CD4-positive, alpha-beta T cell treated with Interferon gamma for 1 hour (primary cell): ENCODE measurements at regions not wholly inside any gene's neighbourhood (a gene's known extent, or its start where the extent isn't known, plus 50 kb on each side); places are given as distances from the start of the nearest gene placed in this dataset.

Experiments
- DNase-seq: peaks from one replicate; pipeline ENCODE4 v3.0.0-alpha.2; 2020

DNA sequence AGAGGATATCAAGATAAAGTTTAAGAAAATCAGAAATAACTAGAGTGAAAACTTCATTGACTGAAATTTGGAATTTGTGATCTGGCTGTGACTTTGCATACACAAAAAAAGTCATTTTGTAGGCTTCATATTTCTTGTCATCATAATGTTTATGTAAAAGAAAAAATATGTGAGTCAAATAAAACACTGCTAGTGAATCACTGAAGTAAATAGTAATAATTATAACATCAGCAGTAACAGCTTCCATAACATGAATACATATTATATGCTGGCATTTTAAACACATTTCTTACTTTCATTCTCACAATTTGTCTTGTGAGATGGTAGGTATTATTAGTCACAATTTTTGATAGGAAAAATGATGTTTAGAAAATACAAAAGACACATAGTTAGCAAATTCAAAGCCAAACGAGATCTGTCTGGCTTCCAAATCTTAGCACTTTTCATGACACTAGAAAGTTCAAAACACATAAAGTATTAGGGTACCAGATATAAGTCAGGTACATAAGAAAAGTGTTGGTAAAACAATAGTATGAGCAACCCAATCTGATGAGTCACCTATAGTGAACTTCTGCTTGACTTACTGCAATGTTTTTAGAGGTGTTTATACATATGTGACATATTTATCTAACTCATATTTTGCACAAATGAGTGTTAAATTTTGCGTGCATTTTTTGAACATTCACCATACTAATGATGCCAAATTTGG is 241.0 kb upstream of the SNX7 start:
- DNase-seq: no peak

DNA sequence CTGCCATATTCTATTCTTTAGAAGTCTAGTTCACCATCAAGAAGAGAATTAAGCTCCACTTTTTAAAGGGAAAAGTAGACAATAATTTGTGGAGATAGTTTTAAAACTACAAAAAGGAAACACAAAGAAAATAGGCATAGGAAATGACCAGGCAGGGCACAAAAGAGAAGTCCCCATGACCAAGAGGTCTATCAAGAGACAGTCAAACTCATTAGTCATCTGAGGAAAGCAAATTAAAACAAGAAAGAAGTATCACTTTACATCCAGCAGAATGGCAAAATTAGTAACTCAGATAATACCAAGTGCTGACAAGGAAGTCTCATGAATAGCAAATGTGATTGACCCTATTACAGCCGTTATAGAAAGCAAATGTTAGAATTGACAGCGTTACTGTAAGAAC is 243.7 kb upstream of the SNX7 start:
- DNase-seq: no peak

DNA sequence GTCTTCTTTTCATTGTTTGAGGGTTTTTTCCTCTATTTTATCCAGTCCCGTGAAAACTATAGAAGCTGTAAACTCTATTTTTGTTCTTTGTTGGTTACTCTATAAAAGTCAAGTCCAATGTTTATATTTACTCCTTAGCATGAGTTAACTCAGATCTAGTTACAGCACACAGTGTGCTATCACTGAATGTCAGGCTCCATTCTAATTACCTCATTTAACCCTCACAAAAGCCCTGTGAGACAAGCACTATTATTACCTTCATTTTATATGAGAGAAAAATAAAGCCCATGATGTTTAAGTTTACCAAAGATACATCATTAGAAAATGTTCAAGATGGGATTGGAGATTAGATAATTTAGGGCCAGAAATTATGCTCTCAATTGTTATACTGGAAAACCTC is 251.4 kb upstream of the SNX7 start:
- DNase-seq: no peak

DNA sequence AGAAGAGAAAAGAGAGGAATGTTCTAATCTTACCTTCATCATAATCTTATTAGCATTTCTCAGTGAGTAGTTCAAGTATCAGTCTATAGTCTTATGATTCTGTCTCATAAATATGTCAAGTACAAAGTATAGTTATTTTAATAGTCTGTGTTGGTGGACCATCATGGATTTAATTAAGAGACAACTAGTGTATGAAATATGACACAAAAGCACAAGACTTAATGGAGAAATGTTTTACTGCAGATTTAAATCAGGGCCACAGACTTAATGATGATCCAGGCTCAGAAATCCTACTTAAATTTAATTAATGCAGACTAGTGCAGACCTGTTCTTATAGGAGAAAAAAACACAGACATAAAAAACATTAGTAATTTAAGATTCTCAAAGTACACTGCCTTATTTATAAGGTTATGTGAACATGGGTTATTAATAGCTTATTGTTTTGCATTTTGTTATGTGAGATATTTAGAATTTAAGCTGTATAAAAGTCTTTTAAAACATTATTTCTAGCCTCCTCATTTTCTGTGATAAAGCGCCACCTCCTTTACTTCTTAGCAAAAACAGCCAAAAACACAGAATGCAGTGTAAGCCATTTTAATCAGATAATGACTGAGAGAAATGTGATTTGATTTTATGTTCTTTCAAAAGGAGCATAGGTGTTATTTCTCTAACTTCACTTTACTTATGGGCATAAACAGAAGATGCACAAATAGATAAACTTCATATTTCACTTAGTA is 255.0 kb upstream of the SNX7 start:
- no peak for DNase-seq

DNA sequence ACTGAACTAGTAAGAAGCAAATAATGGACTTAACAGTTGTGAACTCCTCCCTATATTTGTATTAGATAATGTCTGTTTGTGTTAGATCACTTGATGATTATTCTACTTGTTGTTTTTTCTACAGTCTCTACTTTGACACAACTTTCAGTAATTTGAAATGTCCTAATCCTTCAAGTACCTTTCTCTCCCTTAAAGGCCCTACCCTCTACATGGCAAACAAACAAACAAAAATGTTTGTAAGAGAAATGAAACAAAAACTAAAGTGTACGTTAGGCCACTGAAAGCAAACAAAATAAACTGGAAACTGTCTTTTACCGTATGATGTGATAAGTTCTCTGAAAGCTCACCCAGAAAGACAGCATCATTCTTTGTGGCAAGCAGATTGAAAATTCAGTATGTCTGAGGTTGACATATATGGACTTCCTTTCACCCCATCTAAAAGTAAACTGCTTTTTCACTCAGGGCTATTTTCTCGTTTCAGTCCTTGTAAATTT is 255.9 kb upstream of the SNX7 start:
- DNase-seq: no peak

DNA sequence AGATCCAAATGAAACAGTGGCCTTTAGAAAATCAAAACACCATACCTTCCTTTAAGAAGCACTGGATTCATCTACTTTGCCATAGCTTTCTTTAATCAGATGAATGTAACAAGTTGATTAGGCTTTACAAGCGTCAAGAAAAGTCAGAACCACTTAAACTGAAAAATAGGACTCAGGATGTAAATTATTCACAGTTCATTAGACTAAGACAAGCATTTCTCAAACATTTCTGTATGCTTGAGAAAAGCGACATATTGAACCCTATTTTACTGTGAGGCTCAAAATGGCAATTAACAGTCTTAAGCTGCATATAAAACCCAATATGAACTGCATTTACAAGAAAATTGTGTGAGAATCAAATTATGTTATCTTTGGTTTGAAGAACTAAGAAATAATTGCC is 256.7 kb upstream of the SNX7 start:
- no peak for DNase-seq

DNA sequence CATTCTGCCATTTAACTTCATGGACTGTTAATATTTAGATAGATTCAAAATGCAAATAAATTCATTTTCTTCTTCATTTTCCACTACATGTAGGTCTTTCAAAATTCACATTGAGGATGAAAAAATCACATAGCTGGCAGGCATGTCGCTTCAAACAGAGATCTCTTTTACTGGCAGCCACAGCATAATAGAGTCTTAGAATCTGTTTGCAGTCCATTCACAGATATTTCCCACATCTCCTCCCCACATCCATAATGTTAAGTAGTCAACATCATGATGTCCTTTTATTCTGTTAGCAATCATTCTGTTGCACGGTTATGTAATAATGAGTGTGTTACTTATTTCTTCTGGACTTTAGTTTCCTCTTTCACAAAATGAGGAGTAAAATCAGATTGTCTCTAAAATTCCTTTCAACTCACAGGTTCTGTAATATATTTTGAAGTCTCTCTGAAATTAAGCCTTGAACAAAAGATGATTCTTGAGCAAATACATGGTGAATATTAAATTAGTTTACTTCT is 257.5 kb upstream of the SNX7 start:
- no peak for DNase-seq

DNA sequence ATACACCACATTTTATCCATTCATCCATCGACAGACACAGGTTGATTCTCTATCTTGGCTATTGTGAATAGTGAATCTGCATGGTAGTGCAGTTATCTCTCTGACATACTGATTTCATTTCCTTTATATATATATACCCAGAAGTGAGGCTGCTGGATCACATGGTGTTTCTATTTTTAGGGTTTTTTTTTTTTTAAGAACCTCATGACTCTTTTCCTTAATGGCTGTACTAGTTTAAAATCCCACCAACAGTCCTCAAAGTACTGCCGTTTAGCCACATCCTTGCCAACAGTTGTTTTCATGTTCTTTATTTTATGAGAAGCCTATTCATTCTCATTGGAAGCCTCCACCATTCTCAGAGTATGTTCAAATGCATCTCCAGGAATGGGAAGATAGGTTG is 258.7 kb upstream of the SNX7 start:
- no peak for DNase-seq

DNA sequence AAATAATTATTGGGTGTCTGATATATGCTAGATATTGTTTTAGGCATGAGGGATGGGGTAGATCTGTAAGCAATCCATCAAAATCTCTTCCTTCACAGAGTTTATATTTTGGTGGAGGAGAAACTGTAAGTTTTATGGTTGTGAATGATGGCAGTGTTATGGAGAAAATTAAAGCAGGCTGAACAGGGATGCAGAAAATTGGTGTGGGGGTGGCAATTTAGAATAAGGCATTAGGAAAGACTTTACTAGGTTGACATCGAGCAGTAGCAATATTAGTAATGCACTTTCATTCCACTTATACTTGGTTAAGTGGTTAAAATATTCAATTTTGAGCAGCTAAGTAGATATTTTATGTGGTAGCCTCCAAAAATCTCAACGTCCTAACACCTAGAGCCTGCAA is 261.1 kb upstream of the SNX7 start:
- DNase-seq: no peak

DNA sequence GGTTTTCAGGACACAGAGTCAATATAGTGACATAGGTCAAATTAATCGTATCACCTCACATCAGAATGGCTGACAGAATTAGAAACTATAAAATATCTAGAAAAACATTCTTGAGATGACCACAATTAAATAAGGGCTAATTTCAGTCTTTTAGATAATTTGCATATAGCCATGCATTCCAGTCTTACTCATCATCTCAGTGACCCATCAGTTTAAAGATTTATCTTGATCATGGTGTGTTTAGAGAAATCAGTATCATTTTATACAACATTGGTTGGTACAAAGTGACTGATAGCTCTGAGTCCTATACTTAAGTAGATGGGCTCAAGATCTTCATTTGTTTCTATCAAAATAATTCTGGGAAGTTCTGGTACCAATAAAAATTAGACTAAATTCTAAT is 262.3 kb upstream of the SNX7 start:
- no peak for DNase-seq

DNA sequence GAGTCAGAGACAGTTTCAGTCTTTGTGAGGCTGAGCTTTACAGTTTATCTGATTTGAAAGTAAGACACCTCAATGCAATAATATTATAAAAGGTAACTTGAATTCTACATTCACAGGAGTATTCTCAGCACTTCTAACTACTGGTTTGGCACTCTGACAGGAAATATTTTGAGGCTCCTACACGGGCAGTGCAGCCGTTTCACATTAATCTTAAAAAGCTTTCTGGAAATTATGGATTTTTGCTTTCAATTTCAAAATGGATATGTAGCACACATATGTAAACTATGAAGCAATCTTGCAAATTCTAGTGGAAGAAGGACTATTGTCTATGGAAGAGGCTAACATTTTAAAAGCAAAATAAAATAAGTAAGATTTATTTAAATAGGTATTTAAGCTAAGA is 262.9 kb upstream of the SNX7 start:
- no peak for DNase-seq

DNA sequence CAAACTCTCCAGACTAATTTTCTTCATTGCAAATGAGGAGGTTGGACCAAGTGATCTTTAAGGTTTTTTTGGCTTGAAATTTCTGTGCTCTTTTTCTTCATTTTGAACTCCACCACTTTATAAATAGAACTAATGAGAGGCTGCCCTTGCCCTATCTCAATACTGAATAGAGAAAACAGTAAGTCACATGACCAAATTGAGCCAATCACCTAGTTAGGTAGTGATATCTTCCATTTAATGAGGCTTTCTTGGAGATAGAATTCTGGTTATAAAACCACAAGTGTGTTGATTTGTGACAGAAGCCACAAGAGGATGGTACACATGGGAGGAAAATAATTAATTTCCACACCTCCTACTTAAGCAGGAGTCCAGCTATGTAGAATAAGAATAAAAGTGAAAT is 263.4 kb upstream of the SNX7 start:
- no peak for DNase-seq

DNA sequence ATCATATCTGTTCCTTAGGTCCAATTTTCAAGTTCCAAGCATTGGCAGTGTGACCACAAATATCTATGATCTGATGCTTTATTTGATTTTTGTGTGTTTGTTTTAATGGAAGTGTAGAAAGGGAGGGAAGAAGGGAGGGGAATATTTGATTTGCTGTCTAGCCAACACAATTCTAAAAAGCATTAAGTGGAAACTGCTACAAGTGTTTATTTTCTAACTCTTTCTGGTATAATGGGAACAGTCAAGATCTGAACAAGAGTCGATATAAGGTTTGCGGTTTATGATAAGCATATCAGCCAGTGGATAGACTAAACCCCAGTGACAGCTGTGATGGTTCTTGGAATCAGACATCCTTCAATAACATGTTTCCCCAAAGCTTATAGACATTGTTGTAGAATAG is 267.8 kb upstream of the SNX7 start:
- DNase-seq: no peak

DNA sequence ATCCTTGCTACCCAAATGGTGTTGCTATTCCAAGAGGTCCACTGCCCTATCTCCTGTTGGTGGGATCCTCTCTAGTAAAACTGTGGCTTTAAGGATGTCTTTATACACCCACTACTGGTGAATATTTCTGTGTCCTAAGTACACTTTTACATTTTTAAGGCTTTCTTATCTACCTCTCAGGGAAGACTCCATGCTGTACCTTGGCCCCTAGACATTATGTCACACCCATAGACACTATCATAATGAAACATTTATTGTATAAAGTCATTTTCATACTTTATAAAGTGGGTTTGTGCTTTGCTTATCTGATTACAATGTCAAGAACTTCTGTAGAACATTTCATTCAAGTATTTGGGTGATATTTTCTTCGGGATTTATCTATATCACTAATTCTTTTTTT is 270.3 kb upstream of the SNX7 start:
- DNase-seq: no peak

DNA sequence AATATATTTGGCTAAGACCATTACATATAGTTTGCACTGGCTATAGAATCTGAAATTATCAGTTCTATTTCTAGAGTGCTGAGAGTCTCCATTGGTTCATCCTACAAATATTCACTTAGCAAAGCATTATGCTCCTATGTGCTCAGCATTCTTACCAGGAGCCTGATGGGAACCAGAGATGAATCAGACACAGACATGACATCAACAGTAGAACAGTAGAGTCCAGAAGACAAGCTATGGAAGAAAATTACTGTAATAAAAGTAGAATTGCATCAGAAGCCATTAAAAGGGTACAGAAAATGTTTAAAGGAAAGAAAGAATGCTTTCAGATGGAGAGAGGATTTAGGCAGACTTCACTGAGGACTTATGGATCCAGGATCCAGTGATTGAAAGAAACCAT is 271.7 kb upstream of the SNX7 start:
- no peak for DNase-seq

DNA sequence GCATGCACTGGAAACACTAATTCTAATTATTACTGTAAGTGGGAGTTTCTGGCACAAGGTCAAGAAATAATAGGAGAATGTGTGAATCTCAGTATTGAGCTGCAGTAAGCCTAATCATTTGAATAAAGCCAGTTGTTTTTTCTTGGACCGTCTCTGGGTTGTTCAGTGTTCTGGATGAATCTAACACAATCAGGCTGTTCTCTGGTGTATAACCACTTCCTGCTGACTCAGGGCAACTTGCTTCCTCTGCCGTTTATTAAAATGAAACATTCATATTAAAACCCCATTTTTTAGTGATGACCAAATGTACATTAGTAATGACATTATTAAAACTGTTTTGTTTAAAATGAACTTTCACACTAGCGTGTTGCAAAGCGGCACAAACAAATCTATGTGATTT is 273.1 kb upstream of the SNX7 start:
- DNase-seq: no peak

DNA sequence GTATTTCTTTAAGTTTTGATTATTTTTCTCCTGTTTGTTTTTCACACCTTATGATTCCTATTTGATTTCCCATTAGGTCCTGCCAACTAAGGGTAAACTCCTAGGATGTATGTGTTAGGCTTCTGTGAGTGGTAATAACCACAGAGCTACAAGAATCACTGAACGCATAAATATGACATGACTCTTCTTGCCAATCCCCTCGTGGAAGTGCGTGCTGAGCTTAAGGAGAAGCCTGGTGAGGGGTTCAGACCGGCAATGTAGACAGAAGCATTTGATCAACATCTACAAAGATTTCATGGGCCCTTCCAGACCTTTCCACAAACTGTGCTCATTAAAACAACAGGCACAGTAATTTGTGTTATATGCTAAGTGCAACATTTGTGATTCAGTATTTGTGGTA is 273.8 kb upstream of the SNX7 start:
- no peak for DNase-seq

DNA sequence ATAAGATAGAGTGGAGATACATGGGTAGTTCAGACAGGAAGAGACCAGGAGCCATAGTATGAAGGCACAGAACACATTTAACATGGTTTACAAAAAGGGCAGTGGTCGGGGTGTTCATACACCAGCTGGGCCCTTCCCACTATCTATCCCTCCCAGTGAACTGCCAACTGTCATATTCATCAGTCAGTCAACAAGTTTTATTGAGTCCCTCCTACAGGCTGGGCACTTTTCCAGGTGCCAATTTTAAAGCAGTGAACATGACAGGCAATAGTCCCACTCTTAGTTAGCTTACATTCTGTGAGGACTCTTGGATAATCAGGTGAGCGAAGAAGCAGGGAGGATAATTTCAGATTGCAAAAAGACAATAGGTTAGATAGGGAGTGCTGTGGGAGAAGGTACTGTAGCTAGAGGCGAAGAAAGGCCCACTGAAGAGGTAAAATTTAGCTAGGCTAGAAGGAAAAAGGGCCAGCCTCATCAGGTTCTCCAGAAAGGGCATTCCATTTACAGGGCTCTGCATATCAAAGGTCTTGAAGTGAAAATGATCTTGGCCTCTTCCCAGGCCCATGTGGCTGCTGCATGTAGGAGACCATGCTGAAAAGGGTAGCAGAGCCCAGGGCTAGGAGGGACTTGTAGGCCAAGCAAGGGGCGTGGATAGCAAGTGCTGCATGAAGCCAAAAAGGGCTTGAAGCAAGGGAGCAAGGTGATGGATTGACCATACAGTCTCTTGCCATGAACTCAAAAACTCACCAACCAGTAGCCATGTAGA is 274.7 kb upstream of the SNX7 start:
- DNase-seq: no peak

DNA sequence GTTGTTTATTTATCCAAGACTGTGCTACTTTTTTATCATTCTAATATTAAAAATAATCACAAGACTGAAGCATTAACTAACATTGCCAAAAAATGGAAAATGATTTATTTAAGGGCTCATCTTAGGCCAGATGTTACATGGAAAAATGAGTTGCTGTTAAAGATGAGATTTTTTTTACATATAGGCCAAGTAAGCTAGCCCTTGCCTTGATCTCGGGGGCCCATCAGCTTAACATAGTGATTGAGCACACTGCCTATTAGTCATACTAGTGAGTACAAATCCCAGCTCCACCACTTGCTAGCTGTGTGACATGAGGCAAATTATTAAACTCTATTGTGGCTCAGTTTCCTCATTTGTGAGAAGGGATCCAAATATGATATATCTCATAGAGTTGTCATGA is 275.9 kb upstream of the SNX7 start:
- DNase-seq: no peak

DNA sequence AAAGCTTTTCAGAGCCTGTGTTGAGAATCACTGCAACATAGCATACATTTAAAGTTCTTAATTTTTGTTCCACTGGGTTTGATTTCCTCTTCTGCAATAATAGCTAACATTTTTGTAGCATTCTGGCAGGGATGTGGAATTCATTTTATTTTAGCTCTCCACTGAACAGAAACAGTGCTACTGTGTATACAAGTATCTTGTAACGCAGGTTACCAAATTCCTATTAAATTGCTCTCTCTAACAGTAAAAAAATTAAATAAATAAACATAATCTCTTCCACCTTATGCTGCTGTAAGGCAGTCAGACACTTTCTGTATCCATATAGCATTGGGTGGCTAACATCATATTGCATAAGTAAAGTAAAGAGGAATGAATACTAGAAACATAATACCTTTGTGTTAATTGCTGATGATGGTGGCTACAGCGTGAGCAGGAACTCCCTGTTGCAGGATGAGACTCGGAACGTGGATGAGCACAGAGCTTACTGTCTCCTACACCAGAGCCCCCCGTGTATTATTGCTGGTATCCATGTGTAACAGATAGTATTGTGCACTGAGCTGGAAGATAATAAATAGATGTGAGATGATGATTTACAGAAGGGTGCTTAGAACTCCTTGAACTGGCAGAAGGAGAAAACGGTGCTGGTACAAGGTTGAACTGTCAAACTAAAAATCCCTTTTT is 276.9 kb upstream of the SNX7 start:
- DNase-seq: no peak

DNA sequence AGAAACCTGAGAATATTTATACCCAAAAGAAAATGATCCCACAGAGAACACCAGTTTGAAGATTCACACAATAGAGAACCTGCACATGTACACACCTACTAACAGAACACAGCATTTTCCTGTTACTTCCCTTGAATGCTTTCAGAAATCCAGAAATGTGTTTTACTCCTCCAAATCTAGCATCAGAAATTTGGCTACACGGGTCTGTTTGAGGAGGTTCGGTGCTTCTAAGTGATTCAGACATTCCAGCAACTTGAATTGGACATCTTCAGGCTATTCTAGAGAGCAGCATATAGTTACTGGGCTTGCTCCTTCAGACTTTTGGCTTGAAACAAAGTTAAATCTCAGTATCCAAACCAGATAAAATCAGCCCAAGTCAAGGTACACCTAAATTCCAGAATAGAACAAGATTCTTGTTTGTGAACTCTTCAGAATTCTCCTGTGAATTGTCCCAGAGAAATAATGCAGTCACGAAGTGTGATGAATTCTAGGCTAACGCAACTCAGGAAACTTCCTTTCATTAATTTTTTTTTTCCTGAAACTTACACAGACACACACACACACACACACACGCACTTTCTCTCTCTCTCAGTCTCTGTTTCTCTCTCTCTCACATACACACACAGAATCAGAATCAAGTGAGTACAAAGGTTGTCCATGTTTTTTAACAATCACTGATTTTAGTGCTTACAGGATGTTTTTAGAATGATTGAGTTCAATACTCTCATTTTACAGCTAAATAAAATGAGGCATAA is 278.4 kb upstream of the SNX7 start:
- DNase-seq: no peak

DNA sequence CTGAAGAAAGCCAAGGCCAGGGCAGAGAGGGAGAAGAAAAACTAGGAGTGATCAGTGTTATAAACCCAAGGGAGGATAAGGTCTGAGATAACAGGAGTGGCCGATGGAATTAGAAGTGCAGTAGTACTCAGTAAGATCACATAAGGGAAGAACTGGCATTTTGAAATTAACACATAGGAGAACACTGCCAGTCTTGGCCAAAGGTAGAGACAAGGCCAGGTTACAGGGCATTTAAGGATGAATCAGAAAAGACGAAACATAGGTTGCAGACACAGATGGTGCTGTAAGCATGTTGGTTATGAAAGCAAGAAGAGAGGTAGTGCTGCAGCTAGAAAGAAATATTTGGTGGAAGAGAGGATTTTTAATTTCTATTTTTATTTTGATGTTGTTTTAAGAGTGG is 278.9 kb upstream of the SNX7 start:
- no peak for DNase-seq
